Tibial nerve (tissue), 4 donors: ENCODE measurements at regions not wholly inside any gene's neighbourhood (a gene's known extent, or its start where the extent isn't known, plus 50 kb on each side); places are given as distances from the start of the nearest gene placed in this dataset.

Source experiments
- EP300 ChIP-seq, 2 donors: sonication (generic); formaldehyde crosslinking; IDR thresholded peaks; one replicate each; pipeline ENCODE4 v1.6.1; 2017; ENCODE audit warnings: antibody characterized with exemption in 2 of 2, mild to moderate bottlenecking in 1 of 2
- POLR2A ChIP-seq, 2 donors: fragments of 450-650 bp; IDR thresholded peaks; one replicate each; pipeline ENCODE4 v1.6.1; 2017; ENCODE audit warnings: antibody characterized with exemption in 2 of 2, mild to moderate bottlenecking in 2 of 2, moderate library complexity in 2 of 2
- TF ChIP-seq, protein P1 (sequence below), 5 experiments: fragments of 200-600 bp in 3 of 5; fragments of 450-650 bp in 2 of 5; sonication (generic) in 3 of 5; IDR thresholded peaks; one replicate each; pipeline ENCODE4 v1.5.1; 2016 to 2019; ENCODE audit warnings: antibody characterized with exemption in 5 of 5, mild to moderate bottlenecking in 3 of 5, moderate library complexity in 2 of 5

DNA sequence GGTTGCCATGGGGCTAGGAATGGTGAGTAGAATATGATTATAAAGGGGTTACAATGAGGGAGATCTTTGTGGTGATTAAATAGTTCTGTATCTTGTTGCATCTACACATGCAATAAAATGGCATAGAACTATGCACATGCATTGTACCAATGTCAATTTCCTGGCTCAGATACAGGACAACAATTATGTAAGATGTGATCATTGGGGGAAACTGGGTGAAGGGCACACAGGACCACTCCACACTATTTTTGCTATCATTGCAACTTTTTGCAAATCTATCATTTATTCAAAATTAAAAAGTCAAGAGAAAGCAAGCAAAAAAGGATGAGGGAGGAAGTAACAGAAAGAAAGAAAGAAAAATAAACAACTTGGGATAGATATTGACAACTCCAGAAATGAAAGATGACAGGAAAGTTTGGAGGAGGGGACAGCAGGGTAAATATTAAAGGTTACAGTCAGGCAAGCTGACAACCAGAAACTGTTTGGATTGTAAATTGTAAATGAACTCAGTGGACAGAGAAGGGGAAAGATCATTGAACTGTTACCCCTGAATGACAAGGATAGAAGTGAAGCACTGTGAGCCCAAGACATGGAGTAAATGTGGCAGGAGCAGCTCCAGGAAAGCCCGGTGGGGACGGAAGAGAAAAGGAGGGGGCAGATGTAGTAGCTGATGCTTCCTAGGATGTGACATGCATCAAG, 499.6 kb upstream of the JARID2 start:
- TF ChIP-seq, protein P1, sequence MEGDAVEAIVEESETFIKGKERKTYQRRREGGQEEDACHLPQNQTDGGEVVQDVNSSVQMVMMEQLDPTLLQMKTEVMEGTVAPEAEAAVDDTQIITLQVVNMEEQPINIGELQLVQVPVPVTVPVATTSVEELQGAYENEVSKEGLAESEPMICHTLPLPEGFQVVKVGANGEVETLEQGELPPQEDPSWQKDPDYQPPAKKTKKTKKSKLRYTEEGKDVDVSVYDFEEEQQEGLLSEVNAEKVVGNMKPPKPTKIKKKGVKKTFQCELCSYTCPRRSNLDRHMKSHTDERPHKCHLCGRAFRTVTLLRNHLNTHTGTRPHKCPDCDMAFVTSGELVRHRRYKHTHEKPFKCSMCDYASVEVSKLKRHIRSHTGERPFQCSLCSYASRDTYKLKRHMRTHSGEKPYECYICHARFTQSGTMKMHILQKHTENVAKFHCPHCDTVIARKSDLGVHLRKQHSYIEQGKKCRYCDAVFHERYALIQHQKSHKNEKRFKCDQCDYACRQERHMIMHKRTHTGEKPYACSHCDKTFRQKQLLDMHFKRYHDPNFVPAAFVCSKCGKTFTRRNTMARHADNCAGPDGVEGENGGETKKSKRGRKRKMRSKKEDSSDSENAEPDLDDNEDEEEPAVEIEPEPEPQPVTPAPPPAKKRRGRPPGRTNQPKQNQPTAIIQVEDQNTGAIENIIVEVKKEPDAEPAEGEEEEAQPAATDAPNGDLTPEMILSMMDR (IDR thresholded peaks at IDR 0.05) = no peak
- no peak for TF ChIP-seq POLR2A (IDR thresholded peaks at IDR 0.05)
- no peak for TF ChIP-seq EP300 (IDR thresholded peaks at IDR 0.05)
